ENCODE measurements at regions not wholly inside any gene's neighbourhood (a gene's known extent, or its start where the extent isn't known, plus 50 kb on each side); places are given as distances from the start of the nearest gene placed in this dataset.

DNA sequence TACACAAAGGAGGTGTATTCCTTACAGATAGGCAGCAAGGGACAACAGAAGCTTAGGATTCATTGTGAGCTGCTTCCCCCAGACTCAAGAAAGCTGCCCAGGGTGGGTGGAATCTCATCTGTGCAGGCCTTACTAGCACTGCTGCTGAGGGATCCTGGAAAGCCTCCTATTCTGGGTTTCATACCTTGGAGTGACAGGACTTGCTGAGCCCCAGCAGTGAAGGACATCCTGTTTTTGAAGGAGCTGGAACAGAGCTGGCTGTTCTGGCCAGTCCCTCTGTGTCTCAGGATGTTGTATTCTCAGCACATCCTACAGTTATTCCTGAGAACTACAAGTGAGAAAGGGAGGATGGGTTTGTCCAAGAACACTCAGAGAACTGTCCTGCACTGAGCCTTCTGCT, 486.3 kb downstream of the PTPRU start:
- TF ChIP-seq, protein P1, sequence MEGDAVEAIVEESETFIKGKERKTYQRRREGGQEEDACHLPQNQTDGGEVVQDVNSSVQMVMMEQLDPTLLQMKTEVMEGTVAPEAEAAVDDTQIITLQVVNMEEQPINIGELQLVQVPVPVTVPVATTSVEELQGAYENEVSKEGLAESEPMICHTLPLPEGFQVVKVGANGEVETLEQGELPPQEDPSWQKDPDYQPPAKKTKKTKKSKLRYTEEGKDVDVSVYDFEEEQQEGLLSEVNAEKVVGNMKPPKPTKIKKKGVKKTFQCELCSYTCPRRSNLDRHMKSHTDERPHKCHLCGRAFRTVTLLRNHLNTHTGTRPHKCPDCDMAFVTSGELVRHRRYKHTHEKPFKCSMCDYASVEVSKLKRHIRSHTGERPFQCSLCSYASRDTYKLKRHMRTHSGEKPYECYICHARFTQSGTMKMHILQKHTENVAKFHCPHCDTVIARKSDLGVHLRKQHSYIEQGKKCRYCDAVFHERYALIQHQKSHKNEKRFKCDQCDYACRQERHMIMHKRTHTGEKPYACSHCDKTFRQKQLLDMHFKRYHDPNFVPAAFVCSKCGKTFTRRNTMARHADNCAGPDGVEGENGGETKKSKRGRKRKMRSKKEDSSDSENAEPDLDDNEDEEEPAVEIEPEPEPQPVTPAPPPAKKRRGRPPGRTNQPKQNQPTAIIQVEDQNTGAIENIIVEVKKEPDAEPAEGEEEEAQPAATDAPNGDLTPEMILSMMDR (IDR thresholded peaks at IDR 0.05), result no peak
- TF ChIP-seq POLR2A (IDR thresholded peaks at IDR 0.05) (no peak), EP300 (IDR thresholded peaks at IDR 0.05) (no peak)
- intact Hi-C loops (cut with DNase I), result no loop called here
- H3K27ac ChIP-seq, result no peak overlapping the region
- no peak overlapping the region for H3K4me3 ChIP-seq
- no peak for DNase-seq
- H3K4me1 ChIP-seq (ENCODE audit: insufficient read depth), result no peaks in the 10 kb centered on the region
- peaks cover 0 to 4% of the 10 kb centered on the region in 2 donors for H3K9me3 ChIP-seq
- no peaks in the 10 kb centered on the region for H3K36me3 ChIP-seq
- no peaks in the 10 kb centered on the region for H3K27me3 ChIP-seq

DNA sequence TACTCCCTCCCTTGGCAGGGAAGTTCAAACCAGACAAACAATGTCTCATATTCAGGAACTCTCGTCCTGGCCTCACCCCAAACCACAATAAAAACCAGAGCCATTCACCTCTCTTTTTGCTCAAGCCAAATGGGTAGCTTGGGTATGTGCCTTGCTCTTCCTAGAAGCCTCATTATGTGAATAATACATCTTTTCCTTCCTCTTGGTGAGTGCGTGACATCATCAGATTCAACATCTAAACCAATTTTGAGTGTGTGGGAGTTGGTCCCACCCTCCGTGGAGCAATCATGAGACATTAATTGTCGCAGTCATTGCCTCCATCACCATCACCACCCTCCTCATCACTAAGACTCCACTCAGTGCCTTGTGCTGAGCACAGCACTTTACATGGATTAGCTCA, 482.9 kb downstream of the PTPRU start:
- intact Hi-C loops (cut with DNase I), result no loop called here
- no peaks in the 10 kb centered on the region for H3K27me3 ChIP-seq
- H3K4me1 ChIP-seq (ENCODE audit: insufficient read depth), result no peaks in the 10 kb centered on the region
- no peak for DNase-seq
- H3K36me3 ChIP-seq, result no peaks in the 10 kb centered on the region
- WGBS, 3 donors, result 48 to 59% (median 56%) methylated on average over 4 of the region's 4 CpGs
- H3K27ac ChIP-seq, result no peak overlapping the region
- H3K4me3 ChIP-seq, result no peak overlapping the region
- H3K9me3 ChIP-seq, result peaks cover 0 to 4% of the 10 kb centered on the region in 2 donors
- TF ChIP-seq, protein P1 (IDR thresholded peaks at IDR 0.05), result no peak
- no peak for TF ChIP-seq POLR2A (IDR thresholded peaks at IDR 0.05)
- TF ChIP-seq EP300 (IDR thresholded peaks at IDR 0.05), result no peak

DNA sequence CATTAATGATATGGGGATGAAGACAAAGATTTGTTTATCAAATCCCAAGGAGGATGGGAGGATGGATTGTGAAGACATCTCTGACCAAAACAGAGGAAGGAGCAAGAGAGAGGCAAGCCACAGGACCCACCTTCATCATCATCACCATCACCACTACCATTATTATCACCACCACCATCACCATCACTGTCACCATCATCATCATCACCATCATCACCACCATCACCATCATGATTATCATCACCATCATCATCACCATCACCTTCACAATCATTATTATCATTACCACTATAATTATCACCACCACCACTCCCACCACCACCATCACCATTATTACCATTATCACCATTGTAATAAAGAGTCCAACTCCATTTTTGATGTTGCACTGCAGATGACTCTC, 482.5 kb downstream of the PTPRU start:
- Histone ChIP-seq H3K36me3 (no peaks in the 10 kb centered on the region), H3K4me1 (ENCODE audit: insufficient read depth) (no peaks in the 10 kb centered on the region), H3K27ac (no peak overlapping the region), H3K9me3 (peaks cover 0 to 4% of the 10 kb centered on the region in 2 donors), H3K4me3 (no peak overlapping the region), H3K27me3 (no peaks in the 10 kb centered on the region)
- intact Hi-C loops (cut with DNase I), result no loop called here
- DNase-seq, result no peak
- no peak for TF ChIP-seq EP300 (IDR thresholded peaks at IDR 0.05)
- TF ChIP-seq POLR2A (IDR thresholded peaks at IDR 0.05), result no peak
- TF ChIP-seq, protein P1 (IDR thresholded peaks at IDR 0.05), result no peak

DNA sequence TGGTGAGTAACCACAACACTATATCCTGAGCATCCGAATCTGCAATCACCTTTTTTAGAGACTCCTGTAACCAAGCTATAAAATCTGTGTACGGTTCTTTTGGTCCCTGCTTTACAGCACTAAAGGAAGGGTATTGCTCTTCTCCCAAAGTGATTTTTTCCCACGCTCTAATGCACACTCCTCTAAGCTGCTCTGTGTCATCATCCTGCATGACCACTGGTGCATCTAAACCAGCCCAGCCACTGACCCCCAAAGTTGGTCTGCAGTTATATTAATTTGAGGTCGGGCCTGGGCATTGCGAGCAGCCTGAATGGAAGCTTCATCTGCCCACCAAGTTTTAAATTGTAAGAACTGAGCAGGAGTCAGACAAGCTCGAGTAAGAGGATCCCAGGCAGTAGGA, 480.0 kb downstream of the PTPRU start:
- H3K27ac ChIP-seq, result no peak overlapping the region
- H3K9me3 ChIP-seq, result no peaks in the 10 kb centered on the region
- H3K4me1 ChIP-seq (ENCODE audit: insufficient read depth), result no peaks in the 10 kb centered on the region
- DNase-seq, result no peak
- no peaks in the 10 kb centered on the region for H3K27me3 ChIP-seq
- intact Hi-C loops (cut with DNase I), result no loop called here
- TF ChIP-seq EP300 (IDR thresholded peaks at IDR 0.05) (no peak), POLR2A (IDR thresholded peaks at IDR 0.05) (no peak)
- TF ChIP-seq, protein P1 (IDR thresholded peaks at IDR 0.05), result no peak
- no peaks in the 10 kb centered on the region for H3K36me3 ChIP-seq
- 60 to 76% (median 70%) methylated on average over 6 of the region's 6 CpGs for WGBS, 3 donors
- no peak overlapping the region for H3K4me3 ChIP-seq

DNA sequence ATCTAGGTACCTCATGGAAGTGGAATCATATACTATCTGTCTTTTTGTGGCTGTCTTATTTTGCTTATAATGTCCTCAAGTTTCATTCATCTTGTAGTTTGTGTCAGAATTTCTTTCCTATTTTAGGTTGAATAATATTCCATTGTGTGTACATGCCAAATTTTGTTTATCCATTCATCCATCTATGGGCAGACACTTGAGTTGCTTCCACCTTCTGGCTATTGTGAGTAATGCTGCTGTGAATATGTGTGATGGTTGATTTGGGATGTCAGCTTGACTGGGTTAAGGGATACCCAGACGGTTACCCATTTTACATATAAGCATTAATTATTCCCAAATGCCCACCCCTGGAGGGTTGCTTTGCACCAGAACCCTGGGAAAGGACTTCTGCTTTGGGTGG, 477.5 kb downstream of the PTPRU start:
- no peak for DNase-seq
- 33 to 48% (median 43%) methylated on average over 1 of the region's 1 CpG for WGBS, 3 donors
- Histone ChIP-seq H3K4me3 (no peak overlapping the region), H3K9me3 (no peaks in the 10 kb centered on the region), H3K36me3 (no peaks in the 10 kb centered on the region), H3K4me1 (ENCODE audit: insufficient read depth) (no peaks in the 10 kb centered on the region), H3K27ac (no peak overlapping the region), H3K27me3 (no peaks in the 10 kb centered on the region)
- intact Hi-C loops (cut with DNase I), result no loop called here
- TF ChIP-seq, protein P1 (IDR thresholded peaks at IDR 0.05), result no peak
- TF ChIP-seq POLR2A (IDR thresholded peaks at IDR 0.05) (no peak), EP300 (IDR thresholded peaks at IDR 0.05) (no peak)

All from ovary (tissue), 7 donors.